Gastrocnemius medialis (tissue), 4 donors: ENCODE measurements at regions not wholly inside any gene's neighbourhood (a gene's known extent, or its start where the extent isn't known, plus 50 kb on each side); places are given as distances from the start of the nearest gene placed in this dataset.

Source experiments
- CTCF ChIP-seq, 5 experiments: fragments of 450-650 bp in 3 of 5; fragments of 200-600 bp in 2 of 5; sonication (generic) in 2 of 5; IDR thresholded peaks in 4 of 5; conservative IDR thresholded peaks in 1 of 5; 1 replicate in 4 of 5; 2 replicates in 1 of 5; pipeline ENCODE4 v1.5.1; 2016 to 2019; ENCODE audit warnings: antibody characterized with exemption in 5 of 5, mild to moderate bottlenecking in 3 of 5, moderate library complexity in 3 of 5
- POLR2A ChIP-seq, 2 donors: fragments of 450-650 bp; IDR thresholded peaks; one replicate each; pipeline ENCODE4 v1.6.1; 2017; ENCODE audit warnings: antibody characterized with exemption in 2 of 2, mild to moderate bottlenecking in 2 of 2, moderate library complexity in 2 of 2

- TF ChIP-seq POLR2A (IDR thresholded peaks at IDR 0.05) (no peak), CTCF (IDR thresholded peaks at IDR 0.05 in 4 of 5, conservative IDR thresholded peaks at IDR 0.05 in 1 of 5) (no peak)
Measured at GRCh38 chr13:55999709-56000108, 1141.0 kb upstream of the PRR20A start.
